PC-3 (cell line): ENCODE measurements at regions not wholly inside any gene's neighbourhood (a gene's known extent, or its start where the extent isn't known, plus 50 kb on each side); places are given as distances from the start of the nearest gene placed in this dataset.

ENCODE experiments used
- EZH2phosphoT487 ChIP-seq: fragments of 300-600 bp; sonication (generic); IDR thresholded peaks from 2 replicates; pipeline ENCODE4 v1.6.1; 2018; ENCODE audit warnings: mild to moderate bottlenecking, antibody characterized with exemption, low read length, borderline replicate concordance
- TF ChIP-seq, protein P1 (sequence below): fragments of 300-600 bp; sonication (generic); conservative IDR thresholded peaks from 2 replicates; pipeline ENCODE4 v1.5.1; 2017; ENCODE audit warnings: antibody characterized with exemption, low read depth, mild to moderate bottlenecking, low read length

DNA sequence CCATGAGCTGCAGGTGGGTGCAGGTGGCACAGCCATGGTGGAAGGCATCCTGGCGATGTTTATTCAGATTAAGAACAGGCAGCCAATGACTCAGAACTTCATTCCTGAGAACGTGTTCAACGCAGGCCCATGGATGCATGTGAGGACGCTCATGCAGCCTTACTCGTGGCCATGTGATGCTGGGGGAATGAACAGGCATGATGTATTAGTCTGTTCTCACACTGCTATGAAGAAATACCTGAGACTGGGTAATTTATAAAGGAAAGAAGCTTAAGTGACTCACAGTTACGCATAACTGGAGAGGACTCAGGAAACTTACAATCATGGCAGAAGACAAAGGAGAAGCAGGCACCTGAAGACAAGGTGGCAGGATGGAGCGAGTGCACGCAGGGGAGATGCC, 146.6 kb downstream of the RNASET2 start:
- TF ChIP-seq, protein P1, sequence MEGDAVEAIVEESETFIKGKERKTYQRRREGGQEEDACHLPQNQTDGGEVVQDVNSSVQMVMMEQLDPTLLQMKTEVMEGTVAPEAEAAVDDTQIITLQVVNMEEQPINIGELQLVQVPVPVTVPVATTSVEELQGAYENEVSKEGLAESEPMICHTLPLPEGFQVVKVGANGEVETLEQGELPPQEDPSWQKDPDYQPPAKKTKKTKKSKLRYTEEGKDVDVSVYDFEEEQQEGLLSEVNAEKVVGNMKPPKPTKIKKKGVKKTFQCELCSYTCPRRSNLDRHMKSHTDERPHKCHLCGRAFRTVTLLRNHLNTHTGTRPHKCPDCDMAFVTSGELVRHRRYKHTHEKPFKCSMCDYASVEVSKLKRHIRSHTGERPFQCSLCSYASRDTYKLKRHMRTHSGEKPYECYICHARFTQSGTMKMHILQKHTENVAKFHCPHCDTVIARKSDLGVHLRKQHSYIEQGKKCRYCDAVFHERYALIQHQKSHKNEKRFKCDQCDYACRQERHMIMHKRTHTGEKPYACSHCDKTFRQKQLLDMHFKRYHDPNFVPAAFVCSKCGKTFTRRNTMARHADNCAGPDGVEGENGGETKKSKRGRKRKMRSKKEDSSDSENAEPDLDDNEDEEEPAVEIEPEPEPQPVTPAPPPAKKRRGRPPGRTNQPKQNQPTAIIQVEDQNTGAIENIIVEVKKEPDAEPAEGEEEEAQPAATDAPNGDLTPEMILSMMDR, result no peak
- TF ChIP-seq EZH2phosphoT487, result no peak
